IMR-90 (cell line): ENCODE measurements at regions not wholly inside any gene's neighbourhood (a gene's known extent, or its start where the extent isn't known, plus 50 kb on each side); places are given as distances from the start of the nearest gene placed in this dataset.

Experiments used
- ATAC-seq: fragments of 200-7000 bp; cut with Tn5 transposase; 2 replicates; pipeline ENCODE4 v1.9.1; 2020; ENCODE audit warnings: low read depth, mild to moderate bottlenecking, moderate library complexity
- BruUV-seq: library from RNA; stranded (reverse); fragments of 400-500 nt; replicated peaks from 2 replicates; lab custom pipeline; 2021; lab: Mats Ljungman, UMichigan
- CTCF ChIA-PET: fragments of 300-600 bp; formaldehyde crosslinking; extraction: SDS; loops from one replicate; lab custom pipeline; 2021; ENCODE audit warnings: antibody characterized with exemption; lab: Yijun Ruan, JAX
- POLR2A ChIA-PET: fragments of 300-600 bp; sonication (Branson Sonifier 250); formaldehyde crosslinking; loops from one replicate; lab custom pipeline; 2022; ENCODE audit warnings: antibody characterized with exemption; ENCODE audit not compliant: unreplicated experiment; lab: Charles Lee
- DNase-seq: peaks from one replicate; pipeline ENCODE4 v3.0.0; 2013
- H2AFZ ChIP-seq: replicated peaks from 2 replicates; pipeline ENCODE3; 2013; ENCODE audit warnings: low read length, mild to moderate bottlenecking; ENCODE audit not compliant: poor library complexity
- H2AK5ac ChIP-seq: 2 replicates; pipeline ENCODE4 v1.6.1; 2013; ENCODE audit warnings: low read depth, low read length, inconsistent platforms
- H2AK9ac ChIP-seq: replicated peaks from 2 replicates; pipeline ENCODE3; 2013; ENCODE audit warnings: mild to moderate bottlenecking, low read depth, low read length, moderate library complexity; ENCODE audit not compliant: poor library complexity
- H2BK120ac ChIP-seq: 2 replicates; pipeline ENCODE4 v1.6.1; 2013; ENCODE audit warnings: low read depth, low read length, inconsistent platforms
- H2BK15ac ChIP-seq: 3 replicates; pipeline ENCODE4 v1.6.1; 2013; ENCODE audit warnings: low read depth, low read length, inconsistent platforms
- H2BK20ac ChIP-seq: 2 replicates; pipeline ENCODE4 v1.6.1; 2013; ENCODE audit warnings: low read depth, mild to moderate bottlenecking, inconsistent platforms, low read length, moderate library complexity
- H2BK5ac ChIP-seq: 2 replicates; pipeline ENCODE4 v1.6.1; 2013; ENCODE audit warnings: mild to moderate bottlenecking, low read depth, low read length, inconsistent platforms; ENCODE audit not compliant: poor library complexity, severe bottlenecking
- H3K14ac ChIP-seq: replicated peaks from 2 replicates; pipeline ENCODE4 v1.6.1; 2013; ENCODE audit warnings: low read depth, low read length, inconsistent platforms
- H3K18ac ChIP-seq: 2 replicates; pipeline ENCODE4 v1.6.1; 2013; ENCODE audit warnings: low read depth, low read length, control low read depth
- H3K23ac ChIP-seq: 2 replicates; pipeline ENCODE4 v1.6.1; 2013; ENCODE audit warnings: low read depth, low read length, inconsistent platforms
- H3K27ac ChIP-seq: 2 replicates; pipeline ENCODE4 v1.5.1; 2013; ENCODE audit warnings: mild to moderate bottlenecking, control low read depth, low read length; ENCODE audit not compliant: insufficient read depth
- H3K27me3 ChIP-seq: 2 replicates; pipeline ENCODE4 v1.6.1; 2013; ENCODE audit warnings: low read length; ENCODE audit not compliant: control insufficient read depth, insufficient read depth
- H3K36me3 ChIP-seq: 2 replicates; pipeline ENCODE4 v1.6.1; 2013; ENCODE audit warnings: low read length, mixed read lengths; ENCODE audit not compliant: control insufficient read depth, insufficient read depth
- H3K4ac ChIP-seq: 2 replicates; pipeline ENCODE4 v1.6.1; 2013; ENCODE audit warnings: low read depth, low read length, inconsistent platforms
- H3K4me1 ChIP-seq: 2 replicates; pipeline ENCODE4 v1.6.1; 2013; ENCODE audit warnings: low read length, mixed read lengths; ENCODE audit not compliant: control insufficient read depth, insufficient read depth
- H3K4me2 ChIP-seq: 2 replicates; pipeline ENCODE4 v1.6.1; 2013; ENCODE audit warnings: low read depth, mild to moderate bottlenecking, control low read depth, low read length, moderate library complexity
- H3K4me3 ChIP-seq: 2 replicates; pipeline ENCODE4 v1.5.1; 2013; ENCODE audit warnings: low read depth, mild to moderate bottlenecking, control low read depth, low read length, moderate library complexity; ENCODE audit not compliant: insufficient read depth
- H3K56ac ChIP-seq: 2 replicates; pipeline ENCODE4 v1.6.1; 2013; ENCODE audit warnings: low read length, inconsistent platforms; ENCODE audit not compliant: insufficient read depth; ENCODE audit errors: extremely low read depth
- H3K79me1 ChIP-seq, 2 experiments: 2 replicates each; pipeline ENCODE4 v1.6.1; 2013; ENCODE audit warnings: low read length in 2 of 2, inconsistent platforms in 1 of 2, low read depth in 1 of 2
- H3K9ac ChIP-seq: 2 replicates; pipeline ENCODE4 v1.6.1; 2013; ENCODE audit warnings: low read depth, low read length, control low read depth
- H3K9me1 ChIP-seq: 2 replicates; pipeline ENCODE4 v1.6.1; 2013; ENCODE audit warnings: low read length, inconsistent platforms; ENCODE audit not compliant: insufficient read depth
- H3K9me3 ChIP-seq: 2 replicates; pipeline ENCODE4 v1.6.1; 2013; ENCODE audit warnings: low read length; ENCODE audit not compliant: control insufficient read depth, insufficient read depth
- H4K20me1 ChIP-seq: 2 replicates; pipeline ENCODE4 v1.6.1; 2013; ENCODE audit warnings: low read length, inconsistent platforms; ENCODE audit not compliant: insufficient read depth
- H4K5ac ChIP-seq: 2 replicates; pipeline ENCODE4 v1.6.1; 2013; ENCODE audit warnings: mild to moderate bottlenecking, low read depth, low read length, control low read depth
- H4K8ac ChIP-seq, 2 experiments: 2 replicates each; pipeline ENCODE4 v1.6.1; 2013; ENCODE audit warnings: low read depth in 2 of 2, low read length in 2 of 2, control low read depth in 1 of 2, inconsistent platforms in 1 of 2
- H4K91ac ChIP-seq: 2 replicates; pipeline ENCODE4 v1.6.1; 2013; ENCODE audit warnings: low read depth, low read length, inconsistent platforms; ENCODE audit not compliant: insufficient read depth
- RAD21 ChIP-seq: IDR thresholded peaks from 2 replicates; pipeline ENCODE4 v1.6.1; 2012; ENCODE audit warnings: low read length, improper control_type of control experiment
- WGBS, 2 experiments: methylation state at CpG; one replicate each; pipeline versions ENCODE4 v1.1.5 to v1.1.7; 2013; ENCODE audit warnings: missing lambda C conversion rate in 2 of 2; ENCODE audit not compliant: insufficient read length in 1 of 2; ENCODE audit errors: extremely low coverage in 2 of 2; 5-methylcytosine and 5-hydroxymethylcytosine counted together
- dilution Hi-C: fragments of 300-500 bp; cut with HindIII; formaldehyde crosslinking; loops from one replicate; pipeline ENCODE4 v1.14.3; 2018; ENCODE audit warnings: low sequenced_read_pairs; ENCODE audit not compliant: unreplicated experiment
- in situ Hi-C: fragments of 300-500 bp; cut with MboI; formaldehyde crosslinking; loops from 3 replicates; pipeline ENCODE4 v1.14.3; 2019; ENCODE audit warnings: low sequenced_read_pairs, inconsistent platforms, mixed read lengths
- intact Hi-C: fragments of 100-400 bp; cut with micrococcal nuclease; formaldehyde crosslinking; loops from 2 replicates; pipeline ENCODE4 v1.10.0; 2022

- Histone ChIP-seq H3K36me3 (no peaks in the 10 kb centered on the region), H2BK20ac (no peak overlapping the region), H2BK120ac (no peak overlapping the region), H3K4me3 (no peak overlapping the region), H3K27me3 (no peaks in the 10 kb centered on the region), H2AFZ (no peak overlapping the region), H2BK15ac (no peak overlapping the region), H3K4me1 (peaks cover 3% of the 10 kb centered on the region), H3K79me1 (no peaks in the 10 kb centered on the region), H2BK5ac (no peak overlapping the region), H4K8ac (no peak overlapping the region), H4K5ac (no peak overlapping the region), H3K9ac (no peak overlapping the region), H3K4me2 (no peak overlapping the region), H3K23ac (no peak overlapping the region), H2AK5ac (no peak overlapping the region), H4K20me1 (no peaks in the 10 kb centered on the region), H3K9me3 (no peaks in the 10 kb centered on the region), H3K14ac (no peak overlapping the region), H3K56ac (no peak overlapping the region), H2AK9ac (no peak overlapping the region), H3K27ac (no peak overlapping the region), H3K9me1 (no peaks in the 10 kb centered on the region), H3K18ac (no peak overlapping the region), H3K4ac (no peak overlapping the region), H4K91ac (no peak overlapping the region)
- in situ Hi-C loops, result no loop called here
- POLR2A ChIA-PET, result no interaction called here
- no peak for TF ChIP-seq RAD21
- no peak for ATAC-seq
- no CpG with 5 or more reads among the region's 1 CpG for WGBS, 2 experiments
- CTCF ChIA-PET, result no interaction called here
- intact Hi-C loops, result loop anchor here (10.0 kb wide), 1 partner anchor 795 kb away; no protein-coding TSS in a partner anchor
- dilution Hi-C loops, result no loop called here
- BruUV-seq, result no TSS peak
- no peak for DNase-seq
Measured at GRCh38 chr15:96049766-96050165, 280.7 kb upstream of the NR2F2 start.
